ENCODE measurements at regions not wholly inside any gene's neighbourhood (a gene's known extent, or its start where the extent isn't known, plus 50 kb on each side); places are given as distances from the start of the nearest gene placed in this dataset.
A peak's percentile ranks its signal among the peaks of the same experiment; 100 is the strongest.

GRCh38 chr5:173760461-173761177 is 127.5 kb upstream of the CPEB4 start:
- H3K4me3 Mint-ChIP-seq, result no peak overlapping the region
- H3K27me3 Mint-ChIP-seq, result peaks cover 14% of the 10 kb centered on the region
- no peaks in the 10 kb centered on the region for H3K9me3 ChIP-seq (ENCODE audit: control insufficient read depth, low read length, poor library complexity, severe bottlenecking)
- H3K4me1 Mint-ChIP-seq, result peaks cover 4% of the 10 kb centered on the region
- H3K27ac Mint-ChIP-seq, result no peak overlapping the region
- peaks cover 3% of the 10 kb centered on the region for H3K36me3 Mint-ChIP-seq (ENCODE audit: low read depth)
- DNase-seq (no peak), ATAC-seq (no peak)

DNA sequence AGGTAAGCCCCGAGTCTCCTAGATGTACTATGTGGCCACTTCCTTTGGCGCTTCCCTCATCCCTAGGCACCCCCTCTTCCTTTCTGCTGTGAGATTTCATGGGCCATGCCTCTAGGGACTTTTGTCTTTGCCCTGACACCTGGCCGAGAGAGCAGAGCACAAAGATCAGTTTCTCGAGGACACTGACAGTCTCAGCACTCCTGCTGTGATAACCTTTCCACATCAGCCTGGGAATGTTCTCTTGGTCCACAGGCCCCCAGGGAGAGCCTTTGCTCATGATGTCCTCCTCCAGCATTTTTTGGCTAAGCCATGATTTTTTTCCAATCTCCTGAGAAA is 127.0 kb upstream of the CPEB4 start:
- Mint-ChIP-seq H3K36me3 (ENCODE audit: low read depth) (peaks cover 5% of the 10 kb centered on the region), H3K27me3 (peaks cover 18% of the 10 kb centered on the region), H3K4me1 (peaks cover 6% of the 10 kb centered on the region), H3K27ac (no peak overlapping the region), H3K4me3 (no peak overlapping the region)
- no peaks in the 10 kb centered on the region for H3K9me3 ChIP-seq (ENCODE audit: control insufficient read depth, low read length, poor library complexity, severe bottlenecking)
- no peak for DNase-seq
- no peak for ATAC-seq

- no peak for ATAC-seq
- H3K4me3 Mint-ChIP-seq, result no peak overlapping the region
- H3K36me3 Mint-ChIP-seq (ENCODE audit: low read depth), result peaks cover 7% of the 10 kb centered on the region
- no peak for DNase-seq
- no peaks in the 10 kb centered on the region for H3K9me3 ChIP-seq (ENCODE audit: control insufficient read depth, low read length, poor library complexity, severe bottlenecking)
- peaks cover 9% of the 10 kb centered on the region for H3K4me1 Mint-ChIP-seq
- H3K27me3 Mint-ChIP-seq, result peaks cover 21% of the 10 kb centered on the region
- peak overlapping the region; percentile 42 for H3K27ac Mint-ChIP-seq
Observed at GRCh38 chr5:173762045-173762444, 126.1 kb upstream of the CPEB4 start.

- Mint-ChIP-seq H3K27me3 (peaks cover 21% of the 10 kb centered on the region), H3K36me3 (ENCODE audit: low read depth) (peaks cover 4% of the 10 kb centered on the region), H3K4me1 (peaks cover 9% of the 10 kb centered on the region), H3K4me3 (no peak overlapping the region), H3K27ac (no peak overlapping the region)
- no peak for ATAC-seq
- DNase-seq, result no peak
- no peaks in the 10 kb centered on the region for H3K9me3 ChIP-seq (ENCODE audit: control insufficient read depth, low read length, poor library complexity, severe bottlenecking)
Observed at GRCh38 chr5:173762930-173763329, 125.2 kb upstream of the CPEB4 start.

- Mint-ChIP-seq H3K27me3 (peaks cover 21% of the 10 kb centered on the region), H3K27ac (no peak overlapping the region)
- ATAC-seq, result no peak
Observed at GRCh38 chr5:173763410-173763809, 124.7 kb upstream of the CPEB4 start.

GRCh38 chr5:173764332-173765028 is 123.7 kb upstream of the CPEB4 start:
- Mint-ChIP-seq H3K4me3 (no peak overlapping the region), H3K27ac (no peak overlapping the region), H3K36me3 (ENCODE audit: low read depth) (peaks cover 4% of the 10 kb centered on the region), H3K4me1 (peaks cover 9% of the 10 kb centered on the region), H3K27me3 (peaks cover 21% of the 10 kb centered on the region)
- H3K9me3 ChIP-seq (ENCODE audit: control insufficient read depth, low read length, poor library complexity, severe bottlenecking), result no peaks in the 10 kb centered on the region
- ATAC-seq, result no peak
- no peak for DNase-seq

More at GRCh38 chr5:173763410-173763809, 124.7 kb upstream of the CPEB4 start:
- H3K36me3 Mint-ChIP-seq (ENCODE audit: low read depth), result peaks cover 4% of the 10 kb centered on the region
- peaks cover 9% of the 10 kb centered on the region for H3K4me1 Mint-ChIP-seq
- no peaks in the 10 kb centered on the region for H3K9me3 ChIP-seq (ENCODE audit: control insufficient read depth, low read length, poor library complexity, severe bottlenecking)
- H3K4me3 Mint-ChIP-seq, result no peak overlapping the region
- no peak for DNase-seq

DNA sequence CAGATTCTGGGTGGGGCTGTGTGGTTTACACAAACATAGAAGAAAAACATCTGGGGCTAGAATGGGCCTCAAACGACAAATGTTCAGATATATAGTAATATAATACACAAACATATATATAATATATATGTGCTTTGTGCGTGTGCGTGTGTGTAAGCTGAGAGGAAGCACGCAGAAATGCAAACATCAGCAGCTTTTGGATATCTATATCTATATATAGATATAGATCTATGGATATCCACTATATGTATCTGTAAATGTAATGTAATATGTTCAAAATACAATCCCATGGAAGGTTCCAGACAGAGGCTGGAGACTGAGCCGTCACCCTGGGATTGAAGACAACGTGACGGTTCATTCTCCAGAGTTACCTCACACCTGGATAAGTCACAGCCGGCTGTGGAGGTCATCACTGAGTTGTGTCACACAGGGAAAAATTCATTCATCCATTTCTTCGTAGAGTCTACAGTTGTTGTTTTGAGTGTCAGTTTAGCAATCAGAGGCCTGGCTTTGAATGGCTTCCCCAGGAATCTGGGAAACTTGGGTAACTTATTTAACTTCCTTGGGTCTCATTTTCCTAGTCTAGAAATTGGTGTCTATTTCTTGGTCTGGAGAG is 123.0 kb upstream of the CPEB4 start:
- H3K27me3 Mint-ChIP-seq, result peaks cover 21% of the 10 kb centered on the region
- H3K36me3 Mint-ChIP-seq (ENCODE audit: low read depth), result peaks cover 4% of the 10 kb centered on the region
- DNase-seq (no peak), ATAC-seq (no peak)
- H3K27ac Mint-ChIP-seq, result no peak overlapping the region
- H3K4me3 Mint-ChIP-seq, result no peak overlapping the region
- no peaks in the 10 kb centered on the region for H3K9me3 ChIP-seq (ENCODE audit: control insufficient read depth, low read length, poor library complexity, severe bottlenecking)
- H3K4me1 Mint-ChIP-seq, result peaks cover 9% of the 10 kb centered on the region

GRCh38 chr5:173765661-173766060 is 122.5 kb upstream of the CPEB4 start:
- Mint-ChIP-seq H3K4me1 (peaks cover 9% of the 10 kb centered on the region), H3K36me3 (ENCODE audit: low read depth) (peaks cover 4% of the 10 kb centered on the region), H3K4me3 (no peak overlapping the region), H3K27me3 (peaks cover 21% of the 10 kb centered on the region), H3K27ac (no peak overlapping the region)
- no peaks in the 10 kb centered on the region for H3K9me3 ChIP-seq (ENCODE audit: control insufficient read depth, low read length, poor library complexity, severe bottlenecking)
- ATAC-seq (no peak), DNase-seq (no peak)

- Mint-ChIP-seq H3K36me3 (ENCODE audit: low read depth) (peaks cover 4% of the 10 kb centered on the region), H3K4me3 (no peak overlapping the region), H3K27me3 (peaks cover 32% of the 10 kb centered on the region), H3K4me1 (peaks cover 9% of the 10 kb centered on the region), H3K27ac (no peak overlapping the region)
- no peaks in the 10 kb centered on the region for H3K9me3 ChIP-seq (ENCODE audit: control insufficient read depth, low read length, poor library complexity, severe bottlenecking)
- DNase-seq, result no peak
- no peak for ATAC-seq
Observed at GRCh38 chr5:173767574-173768266, 120.4 kb upstream of the CPEB4 start.

DNA sequence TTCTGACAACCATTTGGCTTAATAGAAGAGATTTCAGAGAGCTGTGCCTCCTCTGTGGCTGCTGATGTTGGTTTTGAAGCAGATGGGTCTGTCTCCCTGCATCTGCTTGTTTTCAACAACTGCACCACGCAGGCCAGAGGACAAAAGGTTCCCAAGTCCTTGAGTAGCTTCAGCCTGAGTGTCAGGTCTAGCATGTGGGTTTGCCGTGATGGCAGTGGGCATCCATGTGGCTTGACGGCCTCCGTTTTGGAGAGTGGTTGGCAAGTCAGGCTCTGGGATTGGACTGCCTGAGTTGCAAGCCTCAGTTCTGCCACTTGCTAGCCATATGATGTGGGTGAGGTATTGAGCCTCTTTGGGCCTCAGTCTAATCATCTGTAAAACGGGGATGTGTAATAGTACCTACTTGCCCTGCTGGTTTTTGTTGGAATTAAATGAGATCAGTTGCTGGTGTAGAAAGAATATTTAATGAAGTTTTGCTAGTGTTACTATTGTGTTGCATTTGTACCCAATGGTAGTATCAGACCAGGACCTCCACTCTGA is 119.8 kb upstream of the CPEB4 start:
- Mint-ChIP-seq H3K4me3 (no peak overlapping the region), H3K4me1 (peaks cover 9% of the 10 kb centered on the region), H3K36me3 (ENCODE audit: low read depth) (peaks cover 4% of the 10 kb centered on the region), H3K27me3 (peaks cover 35% of the 10 kb centered on the region), H3K27ac (no peak overlapping the region)
- H3K9me3 ChIP-seq (ENCODE audit: control insufficient read depth, low read length, poor library complexity, severe bottlenecking), result no peaks in the 10 kb centered on the region
- ATAC-seq (no peak), DNase-seq (no peak)

GRCh38 chr5:173768891-173769290 is 119.3 kb upstream of the CPEB4 start:
- H3K27ac Mint-ChIP-seq, result no peak overlapping the region

DNA sequence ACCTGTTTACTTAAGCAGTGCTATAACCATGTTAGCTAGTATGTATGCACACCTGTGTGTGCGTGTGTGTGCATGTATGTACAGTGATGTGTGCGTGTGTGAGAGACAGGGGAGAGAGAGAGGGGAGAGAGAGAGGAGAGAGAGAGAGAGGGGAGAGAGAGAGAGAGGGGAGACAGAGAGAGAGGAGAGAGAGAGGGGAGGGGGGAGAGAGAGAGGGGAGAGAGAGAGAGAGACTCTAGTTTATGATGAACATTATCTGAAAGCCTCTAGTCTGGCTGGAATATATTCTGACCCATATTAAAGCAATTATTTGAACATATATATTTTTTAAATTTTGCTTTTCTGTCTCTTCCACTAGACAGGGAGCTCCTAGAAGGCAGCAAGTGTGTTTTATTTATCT is 117.5 kb upstream of the CPEB4 start:
- H3K4me3 Mint-ChIP-seq, result no peak overlapping the region
- H3K4me1 Mint-ChIP-seq, result peaks cover 4% of the 10 kb centered on the region
- H3K27me3 Mint-ChIP-seq, result peaks cover 26% of the 10 kb centered on the region
- no peak for DNase-seq
- no peaks in the 10 kb centered on the region for H3K9me3 ChIP-seq (ENCODE audit: control insufficient read depth, low read length, poor library complexity, severe bottlenecking)
- ATAC-seq, result no peak
- no peak overlapping the region for H3K27ac Mint-ChIP-seq
- H3K36me3 Mint-ChIP-seq (ENCODE audit: low read depth), result peaks cover 4% of the 10 kb centered on the region

More at GRCh38 chr5:173768891-173769290, 119.3 kb upstream of the CPEB4 start:
- no peak for DNase-seq
- peaks cover 9% of the 10 kb centered on the region for H3K4me1 Mint-ChIP-seq
- peaks cover 33% of the 10 kb centered on the region for H3K27me3 Mint-ChIP-seq
- no peaks in the 10 kb centered on the region for H3K9me3 ChIP-seq (ENCODE audit: control insufficient read depth, low read length, poor library complexity, severe bottlenecking)
- no peak overlapping the region for H3K4me3 Mint-ChIP-seq
- peaks cover 4% of the 10 kb centered on the region for H3K36me3 Mint-ChIP-seq (ENCODE audit: low read depth)
- ATAC-seq, result no peak

DNA sequence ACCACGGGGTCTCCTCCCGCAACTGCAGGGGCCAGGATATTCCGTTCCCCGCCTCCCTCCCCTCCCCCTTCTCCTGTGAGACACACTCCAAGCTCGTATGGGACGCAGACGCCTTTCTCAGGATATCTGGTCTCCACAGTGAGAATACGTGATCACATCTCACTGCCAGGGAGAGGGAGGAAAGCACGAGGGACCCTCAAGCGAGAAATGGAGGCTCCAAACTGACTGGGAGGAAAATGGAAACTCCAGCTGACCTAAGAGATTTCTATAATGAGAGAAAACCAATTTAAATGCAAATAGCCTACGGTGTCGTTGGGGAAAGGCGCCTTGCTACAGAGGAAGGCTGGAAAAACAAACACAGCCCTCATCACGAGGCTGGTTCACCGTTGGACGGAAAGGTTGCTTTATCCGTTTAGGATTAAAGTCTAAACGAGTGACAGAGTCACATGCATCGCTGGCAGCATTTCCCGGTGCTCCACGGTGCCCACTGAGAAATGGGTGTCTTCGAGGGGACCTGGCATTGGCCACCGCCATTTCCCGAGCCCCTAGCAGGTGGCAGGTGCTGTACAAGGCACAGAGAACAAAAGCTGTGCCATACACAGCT is 116.9 kb upstream of the CPEB4 start:
- Mint-ChIP-seq H3K27ac (no peak overlapping the region), H3K36me3 (ENCODE audit: low read depth) (peaks cover under 1% of the 10 kb centered on the region), H3K27me3 (peaks cover 22% of the 10 kb centered on the region), H3K4me1 (peaks cover 1% of the 10 kb centered on the region), H3K4me3 (no peak overlapping the region)
- no peaks in the 10 kb centered on the region for H3K9me3 ChIP-seq (ENCODE audit: control insufficient read depth, low read length, poor library complexity, severe bottlenecking)
- DNase-seq, result no peak
- ATAC-seq, result no peak
